22Rv1 (cell line): ENCODE measurements at regions not wholly inside any gene's neighbourhood (a gene's known extent, or its start where the extent isn't known, plus 50 kb on each side); places are given as distances from the start of the nearest gene placed in this dataset.

Experiments
- ZFX ChIP-seq: fragments of 450-650 bp; IDR thresholded peaks from 2 replicates; pipeline ENCODE4 v1.6.1; 2017; ENCODE audit warnings: antibody characterized with exemption, borderline replicate concordance
- TF ChIP-seq, protein P1 (sequence below): fragments of 450-650 bp; IDR thresholded peaks from 2 replicates; pipeline ENCODE4 v1.5.1; 2017; ENCODE audit warnings: mild to moderate bottlenecking

GRCh38 chr2:121903037-121903689 is 147.7 kb downstream of the TSN start:
- TF ChIP-seq, protein P1, sequence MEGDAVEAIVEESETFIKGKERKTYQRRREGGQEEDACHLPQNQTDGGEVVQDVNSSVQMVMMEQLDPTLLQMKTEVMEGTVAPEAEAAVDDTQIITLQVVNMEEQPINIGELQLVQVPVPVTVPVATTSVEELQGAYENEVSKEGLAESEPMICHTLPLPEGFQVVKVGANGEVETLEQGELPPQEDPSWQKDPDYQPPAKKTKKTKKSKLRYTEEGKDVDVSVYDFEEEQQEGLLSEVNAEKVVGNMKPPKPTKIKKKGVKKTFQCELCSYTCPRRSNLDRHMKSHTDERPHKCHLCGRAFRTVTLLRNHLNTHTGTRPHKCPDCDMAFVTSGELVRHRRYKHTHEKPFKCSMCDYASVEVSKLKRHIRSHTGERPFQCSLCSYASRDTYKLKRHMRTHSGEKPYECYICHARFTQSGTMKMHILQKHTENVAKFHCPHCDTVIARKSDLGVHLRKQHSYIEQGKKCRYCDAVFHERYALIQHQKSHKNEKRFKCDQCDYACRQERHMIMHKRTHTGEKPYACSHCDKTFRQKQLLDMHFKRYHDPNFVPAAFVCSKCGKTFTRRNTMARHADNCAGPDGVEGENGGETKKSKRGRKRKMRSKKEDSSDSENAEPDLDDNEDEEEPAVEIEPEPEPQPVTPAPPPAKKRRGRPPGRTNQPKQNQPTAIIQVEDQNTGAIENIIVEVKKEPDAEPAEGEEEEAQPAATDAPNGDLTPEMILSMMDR: no peak
- no peak for TF ChIP-seq ZFX
